H1 (cell line): ENCODE measurements at regions not wholly inside any gene's neighbourhood (a gene's known extent, or its start where the extent isn't known, plus 50 kb on each side); places are given as distances from the start of the nearest gene placed in this dataset.

Experiments
- CTCF ChIA-PET: fragments of 300-600 bp; sonication (Branson Sonifier 250); formaldehyde crosslinking; loops from one replicate; lab custom pipeline; 2021; ENCODE audit not compliant: partially characterized antibody; lab: Charles Lee
- POLR2A ChIA-PET: fragments of 300-600 bp; sonication (Branson Sonifier 250); formaldehyde crosslinking; loops from one replicate; lab custom pipeline; 2021; ENCODE audit warnings: inconsistent platforms; ENCODE audit not compliant: partially characterized antibody; lab: Charles Lee
- DNase-seq, 2 experiments: peaks; one replicate each; pipeline versions ENCODE4 v3.0.0 to v3.0.0-alpha.2; 2010 to 2022; ENCODE audit warnings: low spot score in 2 of 2, low read depth in 1 of 2, mixed read lengths in 1 of 2
- FAIRE-seq: peaks from 2 replicates; lab custom pipeline; 2011; peaks lifted over from hg19 to GRCh38; lab: Jason Lieb, UNC
- H2AFZ ChIP-seq: 2 replicates; pipeline ENCODE4 v1.8.1; 2012; ENCODE audit warnings: low read length, inconsistent platforms
- H2AK5ac ChIP-seq: 2 replicates; pipeline ENCODE4 v1.6.1; 2013; ENCODE audit warnings: low read depth, low read length
- H2BK120ac ChIP-seq: replicated peaks from 2 replicates; pipeline ENCODE3; 2013; ENCODE audit warnings: low read depth, low read length, inconsistent platforms
- H2BK12ac ChIP-seq: 2 replicates; pipeline ENCODE4 v1.6.1; 2013; ENCODE audit warnings: low read depth, low read length
- H2BK15ac ChIP-seq: 2 replicates; pipeline ENCODE4 v1.6.1; 2013; ENCODE audit warnings: low read length
- H2BK20ac ChIP-seq: 2 replicates; pipeline ENCODE4 v1.6.1; 2013; ENCODE audit warnings: low read length
- H2BK5ac ChIP-seq: 2 replicates; pipeline ENCODE4 v1.6.1; 2013; ENCODE audit warnings: low read depth, low read length
- H3K14ac ChIP-seq: 2 replicates; pipeline ENCODE4 v1.6.1; 2013; ENCODE audit warnings: inconsistent platforms; ENCODE audit not compliant: insufficient read length
- H3K18ac ChIP-seq: 2 replicates; pipeline ENCODE4 v1.6.1; 2013; ENCODE audit warnings: low read length; ENCODE audit errors: extremely low read depth
- H3K23ac ChIP-seq: 2 replicates; pipeline ENCODE4 v1.6.1; 2013; ENCODE audit warnings: inconsistent platforms; ENCODE audit not compliant: insufficient read length
- H3K23me2 ChIP-seq: 2 replicates; pipeline ENCODE4 v1.6.1; 2013; ENCODE audit warnings: low read depth, low read length
- H3K27ac ChIP-seq: 2 replicates; pipeline ENCODE4 v1.6.1; 2011; ENCODE audit warnings: low read depth, low read length, inconsistent platforms
- H3K27me3 ChIP-seq, 4 experiments: replicated peaks in 1 of 4; 1 replicate in 1 of 4; 2 replicates in 3 of 4; pipeline versions ENCODE4 v1.6.1 to v1.8.1; 2011 to 2013; ENCODE audit warnings: low read length in 3 of 4, mild to moderate bottlenecking in 3 of 4, inconsistent platforms in 2 of 4, mixed read lengths in 2 of 4, moderate library complexity in 1 of 4; ENCODE audit not compliant: control insufficient read depth in 3 of 4, insufficient read depth in 3 of 4; ENCODE audit errors: extremely low read depth in 1 of 4
- H3K36me3 ChIP-seq, 4 experiments: 2 replicates each; pipeline versions ENCODE4 v1.6.1 to v1.8.1; 2011 to 2013; ENCODE audit warnings: mild to moderate bottlenecking in 4 of 4, low read length in 3 of 4, moderate library complexity in 2 of 4, control low read depth in 1 of 4, inconsistent platforms in 1 of 4; ENCODE audit not compliant: insufficient read depth in 4 of 4, control insufficient read depth in 2 of 4
- H3K4ac ChIP-seq: replicated peaks from 2 replicates; pipeline ENCODE3; 2013; ENCODE audit warnings: low read length, low read depth, mixed read lengths, inconsistent platforms; ENCODE audit not compliant: insufficient read length
- H3K4me1 ChIP-seq, 4 experiments: replicated peaks in 1 of 4; 1 replicate in 1 of 4; 2 replicates in 3 of 4; pipeline versions ENCODE4 v1.6.1 to v1.8.1; 2011 to 2013; ENCODE audit warnings: low read length in 3 of 4, inconsistent platforms in 2 of 4, mixed read lengths in 1 of 4; ENCODE audit not compliant: insufficient read depth in 4 of 4, control insufficient read depth in 3 of 4
- H3K4me2 ChIP-seq, 2 experiments: 2 replicates each; pipeline versions ENCODE4 v1.6.1 to v1.8.1; 2011 to 2013; ENCODE audit warnings: low read depth in 2 of 2, low read length in 2 of 2, control low read depth in 1 of 2, inconsistent platforms in 1 of 2, mild to moderate bottlenecking in 1 of 2; ENCODE audit not compliant: insufficient read depth in 1 of 2
- H3K4me3 ChIP-seq, 4 experiments: fragments of 200-600, 300-600 bp in 1 of 4; sonication (generic), shearing (Covaris generic), sonication (Bioruptor Twin) in 1 of 4; 2 replicates each; pipeline versions ENCODE4 v1.5.1 to v1.8.1; 2011 to 2016; ENCODE audit warnings: low read length in 4 of 4, low read depth in 3 of 4, control low read depth in 2 of 4, inconsistent platforms in 2 of 4, mild to moderate bottlenecking in 2 of 4, mixed read lengths in 1 of 4, moderate library complexity in 1 of 4; ENCODE audit not compliant: insufficient read depth in 2 of 4; ENCODE audit errors: extremely low read depth in 1 of 4
- H3K56ac ChIP-seq: replicated peaks from 2 replicates; pipeline ENCODE3; 2013; ENCODE audit warnings: low read depth, mild to moderate bottlenecking, mixed read lengths, low read length, inconsistent platforms; ENCODE audit not compliant: insufficient read length
- H3K79me1 ChIP-seq: 2 replicates; pipeline ENCODE4 v1.6.1; 2013; ENCODE audit warnings: low read depth, low read length, control low read depth
- H3K79me2 ChIP-seq, 2 experiments: 2 replicates each; pipeline versions ENCODE4 v1.6.1 to v1.8.1; 2012 to 2013; ENCODE audit warnings: low read length in 2 of 2, mild to moderate bottlenecking in 2 of 2, inconsistent platforms in 1 of 2; ENCODE audit not compliant: insufficient read depth in 2 of 2, control insufficient read depth in 1 of 2
- H3K9ac ChIP-seq, 4 experiments: replicated peaks in 1 of 4; 1 replicate in 1 of 4; 2 replicates in 3 of 4; pipeline versions ENCODE4 v1.6.1 to v1.8.1; 2011 to 2013; ENCODE audit warnings: low read depth in 3 of 4, low read length in 3 of 4, control low read depth in 2 of 4, mild to moderate bottlenecking in 2 of 4, moderate library complexity in 2 of 4, inconsistent platforms in 1 of 4; ENCODE audit errors: extremely low read depth in 1 of 4
- H3K9me3 ChIP-seq, 2 experiments: 2 replicates each; pipeline versions ENCODE4 v1.6.1 to v1.8.1; 2012 to 2013; ENCODE audit warnings: mild to moderate bottlenecking in 2 of 2, moderate library complexity in 2 of 2, control low read depth in 1 of 2, inconsistent platforms in 1 of 2, low read depth in 1 of 2, low read length in 1 of 2, mixed read lengths in 1 of 2; ENCODE audit not compliant: insufficient read depth in 2 of 2
- H4K20me1 ChIP-seq, 2 experiments: replicated peaks in 1 of 2; 2 replicates each; pipeline versions ENCODE3 to v1.8.1; 2011 to 2013; ENCODE audit warnings: inconsistent platforms in 2 of 2, low read length in 2 of 2, mild to moderate bottlenecking in 1 of 2; ENCODE audit not compliant: insufficient read depth in 2 of 2, control insufficient read depth in 1 of 2
- H4K5ac ChIP-seq: 2 replicates; pipeline ENCODE4 v1.6.1; 2013; ENCODE audit warnings: low read length, low read depth, mixed read lengths, inconsistent platforms; ENCODE audit not compliant: insufficient read length
- H4K8ac ChIP-seq: 2 replicates; pipeline ENCODE4 v1.8.0; 2013; ENCODE audit warnings: mild to moderate bottlenecking, moderate library complexity, low read length, inconsistent platforms; ENCODE audit not compliant: insufficient read depth; ENCODE audit errors: extremely low read depth
- H4K91ac ChIP-seq: replicated peaks from 2 replicates; pipeline ENCODE3; 2013; ENCODE audit warnings: low read length, mixed read lengths, inconsistent platforms; ENCODE audit not compliant: insufficient read length
- ASH2L ChIP-seq: fragments of 200-600, 300-600 bp; sonication (generic); IDR thresholded peaks from one replicate; pipeline ENCODE4 v1.7.1; 2017; ENCODE audit warnings: low read length
- BCL11A ChIP-seq, 2 experiments: IDR thresholded peaks; one replicate each; pipeline ENCODE4 v1.6.1; 2011; ENCODE audit warnings: low read depth in 2 of 2, low read length in 2 of 2, mild to moderate bottlenecking in 2 of 2
- EZH2 ChIP-seq: fragments of 200-600 bp; sonication (generic); IDR thresholded peaks from 2 replicates; pipeline ENCODE4 v1.7.1; 2012; ENCODE audit warnings: low read depth, mild to moderate bottlenecking, moderate library complexity, low read length, inconsistent platforms; ENCODE audit not compliant: severe bottlenecking
- KDM5A ChIP-seq: fragments of 200-600 bp; IDR thresholded peaks from 2 replicates; pipeline ENCODE4 v1.7.1; 2012; ENCODE audit warnings: mild to moderate bottlenecking, low read length, inconsistent platforms, mixed read lengths
- MAFK ChIP-seq: IDR thresholded peaks from 2 replicates; pipeline ENCODE4 v1.6.1; 2012; ENCODE audit warnings: low read depth, mild to moderate bottlenecking, improper control_type of control experiment, low read length
- SIN3A ChIP-seq, 2 experiments: IDR thresholded peaks in 1 of 2; conservative IDR thresholded peaks in 1 of 2; 2 replicates each; pipeline ENCODE4 v1.6.1; 2011 to 2012; ENCODE audit warnings: low read length in 2 of 2, improper control_type of control experiment in 1 of 2, low read depth in 1 of 2, mild to moderate bottlenecking in 1 of 2
- TAF1 ChIP-seq: IDR thresholded peaks from 2 replicates; pipeline ENCODE4 v1.6.1; 2011; ENCODE audit warnings: mild to moderate bottlenecking, low read depth, low read length
- WGBS, 2 experiments: shearing (Covaris generic) in 1 of 2; methylation state at CpG; one replicate each; pipeline versions ENCODE4 v1.1.6 to v1.1.7; 2013 to 2015; ENCODE audit warnings: low lambda C conversion rate in 2 of 2, mixed read lengths in 2 of 2, inconsistent platforms in 1 of 2, low coverage in 1 of 2, missing lambda C conversion rate in 1 of 2; ENCODE audit not compliant: insufficient replicate concordance in 2 of 2, insufficient coverage in 1 of 2, insufficient read length in 1 of 2; ENCODE audit errors: extremely low coverage in 1 of 2, missing lambda C conversion rate in 1 of 2; 5-methylcytosine and 5-hydroxymethylcytosine counted together

- Histone ChIP-seq H2AFZ (no peak overlapping the region), H4K91ac (no peak overlapping the region), H3K18ac (no peak overlapping the region), H3K4me1 (no peaks in the 10 kb centered on the region), H2AK5ac (no peak overlapping the region), H3K4me2 (no peak overlapping the region), H3K9me3 (no peaks in the 10 kb centered on the region), H3K4me3 (no peak overlapping the region), H3K79me1 (no peaks in the 10 kb centered on the region), H4K8ac (no peak overlapping the region), H4K5ac (no peak overlapping the region), H2BK12ac (no peak overlapping the region), H3K23me2 (no peaks in the 10 kb centered on the region), H3K23ac (no peak overlapping the region), H4K20me1 (no peaks in the 10 kb centered on the region), H2BK120ac (no peak overlapping the region), H3K9ac (no peak overlapping the region), H3K56ac (no peak overlapping the region), H3K14ac (no peak overlapping the region), H2BK15ac (no peak overlapping the region), H3K27me3 (peaks cover 0 to 2% (median 0%) of the 10 kb centered on the region in 4 experiments; a peak in 1 of 7 replicates), H3K27ac (no peak overlapping the region), H2BK20ac (no peak overlapping the region), H3K36me3 (no peaks in the 10 kb centered on the region), H2BK5ac (no peak overlapping the region), H3K79me2 (no peaks in the 10 kb centered on the region), H3K4ac (no peak overlapping the region)
- ChIA-PET POLR2A (no interaction called here), CTCF (no interaction called here)
- no peak for FAIRE-seq
- WGBS, 2 experiments = 95% methylated on average over 8 of the region's 8 CpGs; no CpG with 5 or more reads in 1 of the 2 experiments
- TF ChIP-seq SIN3A (conservative IDR thresholded peaks at IDR 0.05 in 1 of 2, IDR thresholded peaks at IDR 0.05 in 1 of 2; ENCODE audit: low read depth in 1 of 2, low read length in 2 of 2) (no peak), BCL11A (IDR thresholded peaks at IDR 0.05; ENCODE audit: low read depth in 2 of 2, low read length in 2 of 2) (no peak), ASH2L (no peak), MAFK (no peak), EZH2 (no peak), TAF1 (no peak), KDM5A (no peak)
- no peak for DNase-seq
Observed at GRCh38 chr13:106700007-106700406, 132.1 kb upstream of the ARGLU1 start.
